NCI-H748 (cell line): ENCODE measurements at regions not wholly inside any gene's neighbourhood (a gene's known extent, or its start where the extent isn't known, plus 50 kb on each side); places are given as distances from the start of the nearest gene placed in this dataset.

Source experiments
- DNase-seq: peaks from one replicate; lab custom pipeline; 2025; ENCODE audit not compliant: unreplicated experiment; lab: John Stamatoyannopoulos, UW

DNA sequence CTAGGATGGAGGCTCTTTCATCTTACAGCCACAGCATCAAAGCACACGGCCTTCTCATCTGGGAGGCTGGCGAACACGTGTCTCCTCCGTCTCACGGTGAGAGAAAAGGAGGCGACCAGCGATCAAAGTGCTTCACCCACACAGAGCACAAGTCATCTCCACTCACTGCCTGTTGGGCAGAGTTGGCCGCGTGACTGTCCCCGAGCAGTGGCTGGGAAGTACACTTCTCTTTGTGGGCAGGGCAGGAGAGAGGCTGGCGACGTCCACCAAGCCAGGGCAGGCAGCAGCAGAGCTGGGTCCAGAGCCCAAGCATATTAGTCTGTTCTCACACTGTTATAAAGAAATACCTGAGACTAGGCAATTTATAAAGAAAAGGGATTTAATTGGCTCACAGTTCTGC, 64.1 kb upstream of the FOXC1 start:
- DNase-seq: no peak

DNA sequence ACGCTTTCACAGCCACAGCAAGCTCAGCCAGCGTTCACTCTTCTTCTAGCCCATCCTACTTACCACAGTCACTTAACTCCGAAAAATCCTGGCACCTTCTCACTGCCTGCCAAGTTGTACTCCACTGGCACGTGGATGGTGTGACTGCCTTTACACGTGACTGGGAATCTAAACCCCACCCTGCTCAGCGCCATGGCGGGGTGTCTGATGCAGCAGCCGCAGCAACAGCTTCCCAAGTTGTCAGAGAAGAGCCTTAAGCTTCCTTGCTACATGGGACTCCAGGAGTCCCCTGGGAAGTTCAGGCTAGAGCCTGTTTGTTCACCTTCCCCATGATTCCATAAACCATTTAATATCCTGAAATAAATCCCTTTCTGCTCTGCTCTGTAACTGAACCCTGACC, 61.9 kb upstream of the FOXC1 start:
- no peak for DNase-seq

DNA sequence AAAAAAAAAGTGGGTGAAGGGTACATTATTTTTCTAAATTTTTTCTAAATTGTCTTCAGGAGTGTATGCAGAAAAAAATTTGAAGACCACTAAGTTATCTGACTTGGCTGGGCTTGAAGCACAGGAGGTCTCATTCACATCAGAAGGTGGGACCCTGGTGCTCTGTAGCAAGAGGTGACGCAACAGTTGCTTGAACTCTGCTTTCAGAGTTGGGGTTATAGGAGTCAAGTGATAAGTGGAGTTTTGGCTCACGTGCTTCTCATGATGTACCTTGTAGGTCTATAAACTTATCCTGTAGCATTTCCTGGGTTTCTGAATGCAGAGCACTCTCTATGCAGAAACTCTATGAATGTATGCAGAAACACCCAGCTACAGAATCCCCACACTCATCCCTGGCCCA, 58.5 kb upstream of the FOXC1 start:
- DNase-seq: no peak

DNA sequence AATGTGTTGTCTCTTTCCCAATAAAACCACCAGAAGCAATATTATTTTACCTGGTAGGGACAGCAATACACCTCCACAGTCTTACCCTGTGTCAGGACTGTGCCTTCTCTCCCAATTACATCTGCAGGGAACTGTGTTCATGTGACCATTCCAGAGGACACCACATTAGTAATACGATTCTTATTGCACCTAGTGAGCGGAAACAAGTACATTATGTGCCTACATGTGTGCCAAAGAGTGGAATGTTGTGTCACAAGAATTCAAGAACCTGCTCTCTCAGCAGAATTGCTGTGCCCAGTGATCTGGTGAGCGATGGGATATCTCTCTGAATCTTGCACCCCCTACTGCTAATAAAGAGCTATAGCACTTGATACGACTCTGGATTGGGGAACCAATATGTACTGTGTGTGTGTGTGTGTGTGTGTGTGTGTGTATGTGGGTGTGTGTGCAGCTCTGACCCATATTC, 57.4 kb upstream of the FOXC1 start:
- DNase-seq: no peak

DNA sequence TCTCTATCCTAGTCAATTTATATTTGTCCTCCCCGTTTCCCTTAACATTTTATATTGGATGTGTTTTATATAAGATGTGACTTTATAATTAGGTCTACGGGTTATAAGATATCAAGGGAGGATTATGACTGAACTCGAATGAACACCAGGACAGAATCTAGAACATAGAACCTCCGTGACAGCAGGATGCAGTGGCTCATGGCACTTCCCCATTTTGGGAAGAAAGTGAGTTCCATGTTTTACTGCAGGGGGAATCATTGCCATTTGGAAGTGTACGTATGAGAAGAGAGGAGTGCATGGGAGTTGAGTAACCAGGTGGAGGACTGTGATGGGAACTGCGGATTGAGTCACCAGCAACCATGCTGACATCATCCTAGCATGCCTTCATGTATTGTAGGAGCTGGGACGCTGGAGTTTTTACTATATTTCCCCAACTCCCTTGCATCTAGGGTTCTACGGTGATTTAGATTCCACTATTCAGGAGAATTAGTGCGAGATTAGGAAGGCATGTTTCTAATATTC, 56.1 kb upstream of the FOXC1 start:
- DNase-seq: no peak

DNA sequence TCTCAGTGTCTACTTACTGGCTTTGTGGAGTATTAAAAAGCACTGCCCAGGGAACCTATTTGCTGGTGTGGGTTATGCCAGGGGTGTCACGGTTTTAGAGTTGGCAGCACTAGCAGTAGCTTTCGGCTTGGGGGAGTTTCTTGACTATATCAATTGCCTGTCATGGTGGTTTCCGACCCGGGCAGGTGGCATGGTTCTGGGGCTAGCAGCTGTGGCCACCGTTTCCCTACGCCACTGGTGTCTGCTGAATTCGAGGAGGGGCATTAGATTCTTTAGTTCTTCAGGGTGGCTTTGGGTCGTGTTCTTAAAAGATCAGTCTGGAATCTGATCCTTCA, 55.6 kb upstream of the FOXC1 start:
- no peak for DNase-seq

DNA sequence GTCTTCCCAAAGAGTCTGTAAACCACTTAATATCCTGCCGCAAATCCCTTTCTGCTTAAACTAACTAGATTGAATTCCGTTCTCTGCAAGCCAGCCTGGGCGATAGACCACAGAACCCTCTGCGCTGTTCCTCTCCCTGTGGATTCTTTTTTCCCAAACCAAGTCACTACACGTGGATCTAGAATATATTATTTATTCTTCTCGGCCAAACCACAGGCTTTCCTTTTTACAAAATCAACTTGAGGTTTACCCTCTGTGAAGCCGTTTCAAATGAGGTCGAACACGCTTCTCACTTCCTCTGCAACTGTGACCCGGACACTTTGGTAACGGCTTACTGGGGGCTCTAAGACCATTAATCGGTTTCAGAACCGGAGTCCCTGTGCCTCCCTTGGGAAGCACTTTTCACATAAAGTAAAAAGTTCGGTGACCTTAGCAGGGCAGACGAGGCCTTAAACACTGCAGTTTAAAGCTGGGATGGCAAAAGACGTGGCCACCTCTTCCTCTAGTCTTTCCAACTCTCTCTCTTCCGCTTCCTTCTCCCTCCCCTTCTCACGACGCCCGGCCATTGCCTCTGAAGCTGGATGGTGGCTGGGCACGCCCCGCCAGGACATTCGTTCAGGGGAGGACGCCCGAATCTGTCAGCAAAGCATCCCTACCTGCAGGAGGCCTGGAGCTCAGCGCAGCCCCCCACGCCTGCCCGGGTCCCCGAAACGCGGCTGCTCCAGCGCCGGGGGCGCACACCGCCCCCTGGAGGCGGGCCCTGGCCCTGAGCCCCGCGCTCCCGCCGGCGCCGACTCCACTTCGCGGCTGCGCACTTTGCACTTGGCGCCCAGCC, 55.0 kb upstream of the FOXC1 start:
- no peak for DNase-seq

DNA sequence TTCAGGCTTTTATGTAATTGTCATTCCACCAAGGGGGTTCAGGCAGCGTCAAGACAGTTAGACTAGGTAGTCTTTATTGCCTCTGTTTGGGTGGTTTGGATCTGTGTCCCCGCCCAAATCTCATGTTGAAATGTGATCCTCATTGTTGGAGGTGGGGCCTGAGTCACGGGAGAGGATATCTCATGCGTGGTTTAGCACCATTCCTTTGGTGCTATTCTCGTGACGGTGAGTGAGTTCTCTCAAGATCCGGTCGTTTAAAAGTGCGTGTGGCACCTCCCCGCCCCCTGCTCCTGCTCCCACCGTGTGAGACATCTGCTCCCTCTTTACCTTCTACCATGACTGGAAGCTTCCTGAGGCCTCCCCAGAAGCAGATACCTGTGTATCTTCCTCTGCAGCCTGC, 51.3 kb upstream of the FOXC1 start:
- DNase-seq: no peak
